Liver (tissue), 8 donors: ENCODE measurements at regions not wholly inside any gene's neighbourhood (a gene's known extent, or its start where the extent isn't known, plus 50 kb on each side); places are given as distances from the start of the nearest gene placed in this dataset.

Source experiments
- DNase-seq: peaks from one replicate; pipeline ENCODE4 v3.0.0-alpha.2; 2017; ENCODE audit warnings: low spot score
- H3K27ac ChIP-seq, 2 donors: one replicate each; pipeline ENCODE4 v1.7.0; 2013; ENCODE audit warnings: inconsistent platforms in 2 of 2, low read length in 2 of 2, control low read depth in 1 of 2, low read depth in 1 of 2, mild to moderate bottlenecking in 1 of 2
- H3K27me3 ChIP-seq, 4 donors: one replicate each; pipeline versions ENCODE4 v1.6.1 to v1.7.0; 2013; ENCODE audit warnings: low read length in 3 of 4, inconsistent platforms in 1 of 4, mild to moderate bottlenecking in 1 of 4, moderate library complexity in 1 of 4; ENCODE audit not compliant: control insufficient read depth in 4 of 4, insufficient read depth in 4 of 4
- H3K36me3 ChIP-seq, 4 donors: one replicate each; pipeline versions ENCODE4 v1.6.1 to v1.7.0; 2013; ENCODE audit warnings: low read length in 3 of 4, mild to moderate bottlenecking in 3 of 4, low read depth in 1 of 4, moderate library complexity in 1 of 4; ENCODE audit not compliant: control insufficient read depth in 4 of 4, insufficient read depth in 3 of 4
- H3K4me1 ChIP-seq, 4 donors: one replicate each; pipeline versions ENCODE4 v1.6.1 to v1.7.0; 2013; ENCODE audit warnings: low read length in 3 of 4, mild to moderate bottlenecking in 3 of 4, moderate library complexity in 1 of 4; ENCODE audit not compliant: control insufficient read depth in 4 of 4, insufficient read depth in 4 of 4
- H3K4me3 ChIP-seq, 3 donors: one replicate each; pipeline versions ENCODE4 v1.6.1 to v1.7.0; 2013; ENCODE audit warnings: low read length in 3 of 3, control low read depth in 1 of 3, low read depth in 1 of 3, mild to moderate bottlenecking in 1 of 3
- H3K9ac ChIP-seq, 2 donors: one replicate each; pipeline ENCODE4 v1.7.0; 2013; ENCODE audit warnings: low read length in 2 of 2, mild to moderate bottlenecking in 2 of 2, moderate library complexity in 2 of 2, control low read depth in 1 of 2, low read depth in 1 of 2
- H3K9me3 ChIP-seq, 4 donors: one replicate each; pipeline versions ENCODE4 v1.6.1 to v1.7.0; 2013; ENCODE audit warnings: low read length in 3 of 4; ENCODE audit not compliant: control insufficient read depth in 4 of 4
- CTCF ChIP-seq: fragments of 150-350 bp; IDR thresholded peaks from 2 replicates; pipeline ENCODE4 v1.5.1; 2017; ENCODE audit warnings: improper control_type of control experiment, low read depth, low read length; ENCODE audit not compliant: missing input control
- EGR1 ChIP-seq, 2 donors: IDR thresholded peaks; 2 replicates each; pipeline ENCODE4 v1.6.1; 2016 to 2018; ENCODE audit warnings: antibody characterized with exemption in 2 of 2, low read depth in 2 of 2
- FOXA1 ChIP-seq: IDR thresholded peaks from 2 replicates; pipeline ENCODE4 v1.6.1; 2016; ENCODE audit warnings: antibody characterized with exemption
- FOXA2 ChIP-seq: IDR thresholded peaks from 2 replicates; pipeline ENCODE4 v1.6.1; 2016; ENCODE audit warnings: antibody characterized with exemption
- GABPA ChIP-seq, 2 donors: IDR thresholded peaks in 1 of 2; conservative IDR thresholded peaks in 1 of 2; 2 replicates each; pipeline ENCODE4 v1.6.1; 2016; ENCODE audit warnings: antibody characterized with exemption in 2 of 2, mild to moderate bottlenecking in 1 of 2, moderate library complexity in 1 of 2
- HNF4A ChIP-seq, 2 donors: conservative IDR thresholded peaks; 2 replicates each; pipeline ENCODE4 v1.6.1; 2016; ENCODE audit warnings: antibody characterized with exemption in 2 of 2, mild to moderate bottlenecking in 2 of 2
- HNF4G ChIP-seq: IDR thresholded peaks from 2 replicates; pipeline ENCODE4 v1.6.1; 2016; ENCODE audit warnings: antibody characterized with exemption
- JUND ChIP-seq, 2 donors: IDR thresholded peaks; 2 replicates each; pipeline ENCODE4 v1.6.1; 2016; ENCODE audit warnings: antibody characterized with exemption in 2 of 2
- NR2F2 ChIP-seq: IDR thresholded peaks from 2 replicates; pipeline ENCODE4 v1.6.1; 2016; ENCODE audit warnings: antibody characterized with exemption
- RAD21 ChIP-seq, 2 donors: IDR thresholded peaks; 2 replicates each; pipeline ENCODE4 v1.6.1; 2016; ENCODE audit warnings: antibody characterized with exemption in 2 of 2, mild to moderate bottlenecking in 2 of 2
- RXRA ChIP-seq, 2 donors: IDR thresholded peaks; 2 replicates each; pipeline ENCODE4 v1.6.1; 2017 to 2018; ENCODE audit warnings: antibody characterized with exemption in 2 of 2, mild to moderate bottlenecking in 1 of 2
- SP1 ChIP-seq: IDR thresholded peaks from 2 replicates; pipeline ENCODE4 v1.6.1; 2018; ENCODE audit warnings: antibody characterized with exemption, mild to moderate bottlenecking
- TAF1 ChIP-seq: conservative IDR thresholded peaks from 2 replicates; pipeline ENCODE4 v1.6.1; 2016; ENCODE audit warnings: antibody characterized with exemption, mild to moderate bottlenecking
- YY1 ChIP-seq: IDR thresholded peaks from 2 replicates; pipeline ENCODE4 v1.6.1; 2016; ENCODE audit warnings: antibody characterized with exemption, mild to moderate bottlenecking
- WGBS: extraction: QIAGEN DNeasy Blood & Tissue Kit; methylation state at CpG from one replicate; pipeline ENCODE4 v1.1.7; 2013; 5-methylcytosine and 5-hydroxymethylcytosine counted together
- TF ChIP-seq, protein P1 (sequence below): IDR thresholded peaks from 2 replicates; pipeline ENCODE4 v1.6.1; 2016; ENCODE audit warnings: antibody characterized with exemption
- TF ChIP-seq, protein P2 (sequence below): IDR thresholded peaks from 2 replicates; pipeline ENCODE4 v1.6.1; 2016; ENCODE audit warnings: antibody characterized with exemption
- TF ChIP-seq, protein P3 (sequence below): IDR thresholded peaks from 2 replicates; pipeline ENCODE4 v1.6.1; 2016; ENCODE audit warnings: antibody characterized with exemption
- TF ChIP-seq, protein P4 (sequence below): IDR thresholded peaks from 2 replicates; pipeline ENCODE4 v1.6.1; 2016; ENCODE audit warnings: antibody characterized with exemption, mild to moderate bottlenecking
- donor health status: healthy.
- donor health status: healthy.
- donor health status: healthy.
- donor health status: healthy.
- donor health status: healthy.

DNA sequence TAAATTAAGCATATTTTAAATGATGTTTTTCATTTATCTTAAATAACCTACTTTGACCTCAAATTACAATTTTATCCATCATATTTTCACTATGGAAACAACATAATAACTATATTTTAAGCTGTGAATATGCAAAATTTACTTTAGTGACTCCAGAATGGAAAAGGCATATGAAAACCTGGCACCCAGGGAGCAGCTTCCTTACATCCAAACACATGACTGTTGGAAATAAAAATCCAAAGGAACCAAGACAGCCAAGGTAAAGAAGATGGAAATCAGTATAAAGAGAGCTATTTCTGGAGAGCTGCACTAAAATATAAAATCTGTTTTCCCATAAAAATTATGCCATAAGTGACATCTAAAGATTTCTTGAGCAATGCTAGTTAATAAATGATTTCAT is 140.3 kb upstream of the FTMT start:
- Histone ChIP-seq H3K27ac (no peak overlapping the region), H3K9ac (no peak overlapping the region), H3K9me3 (no peaks in the 10 kb centered on the region), H3K4me1 (no peaks in the 10 kb centered on the region), H3K36me3 (no peaks in the 10 kb centered on the region), H3K27me3 (peaks cover 0 to 3% (median 0%) of the 10 kb centered on the region in 4 donors), H3K4me3 (no peak overlapping the region)
- DNase-seq, result no peak
- no peak for TF ChIP-seq TAF1
- TF ChIP-seq HNF4A (conservative IDR thresholded peaks at IDR 0.05), result no peak
- TF ChIP-seq JUND (IDR thresholded peaks at IDR 0.05), result no peak
- no peak for TF ChIP-seq RXRA (IDR thresholded peaks at IDR 0.05)
- TF ChIP-seq NR2F2, result no peak
- no peak for TF ChIP-seq EGR1 (IDR thresholded peaks at IDR 0.05; ENCODE audit: low read depth in 2 of 2)
- no peak for TF ChIP-seq CTCF
- no peak for TF ChIP-seq RAD21 (IDR thresholded peaks at IDR 0.05)
- TF ChIP-seq FOXA2, result no peak
- TF ChIP-seq, protein P1, sequence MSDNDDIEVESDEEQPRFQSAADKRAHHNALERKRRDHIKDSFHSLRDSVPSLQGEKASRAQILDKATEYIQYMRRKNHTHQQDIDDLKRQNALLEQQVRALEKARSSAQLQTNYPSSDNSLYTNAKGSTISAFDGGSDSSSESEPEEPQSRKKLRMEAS, result no peak
- TF ChIP-seq, protein P2, sequence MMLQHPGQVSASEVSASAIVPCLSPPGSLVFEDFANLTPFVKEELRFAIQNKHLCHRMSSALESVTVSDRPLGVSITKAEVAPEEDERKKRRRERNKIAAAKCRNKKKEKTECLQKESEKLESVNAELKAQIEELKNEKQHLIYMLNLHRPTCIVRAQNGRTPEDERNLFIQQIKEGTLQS, result no peak
- no peak for TF ChIP-seq YY1
- no peak for TF ChIP-seq HNF4G
- TF ChIP-seq, protein P3, sequence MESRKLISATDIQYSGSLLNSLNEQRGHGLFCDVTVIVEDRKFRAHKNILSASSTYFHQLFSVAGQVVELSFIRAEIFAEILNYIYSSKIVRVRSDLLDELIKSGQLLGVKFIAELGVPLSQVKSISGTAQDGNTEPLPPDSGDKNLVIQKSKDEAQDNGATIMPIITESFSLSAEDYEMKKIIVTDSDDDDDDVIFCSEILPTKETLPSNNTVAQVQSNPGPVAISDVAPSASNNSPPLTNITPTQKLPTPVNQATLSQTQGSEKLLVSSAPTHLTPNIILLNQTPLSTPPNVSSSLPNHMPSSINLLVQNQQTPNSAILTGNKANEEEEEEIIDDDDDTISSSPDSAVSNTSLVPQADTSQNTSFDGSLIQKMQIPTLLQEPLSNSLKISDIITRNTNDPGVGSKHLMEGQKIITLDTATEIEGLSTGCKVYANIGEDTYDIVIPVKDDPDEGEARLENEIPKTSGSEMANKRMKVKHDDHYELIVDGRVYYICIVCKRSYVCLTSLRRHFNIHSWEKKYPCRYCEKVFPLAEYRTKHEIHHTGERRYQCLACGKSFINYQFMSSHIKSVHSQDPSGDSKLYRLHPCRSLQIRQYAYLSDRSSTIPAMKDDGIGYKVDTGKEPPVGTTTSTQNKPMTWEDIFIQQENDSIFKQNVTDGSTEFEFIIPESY, result no peak
- no peak for TF ChIP-seq FOXA1
- TF ChIP-seq, protein P4, sequence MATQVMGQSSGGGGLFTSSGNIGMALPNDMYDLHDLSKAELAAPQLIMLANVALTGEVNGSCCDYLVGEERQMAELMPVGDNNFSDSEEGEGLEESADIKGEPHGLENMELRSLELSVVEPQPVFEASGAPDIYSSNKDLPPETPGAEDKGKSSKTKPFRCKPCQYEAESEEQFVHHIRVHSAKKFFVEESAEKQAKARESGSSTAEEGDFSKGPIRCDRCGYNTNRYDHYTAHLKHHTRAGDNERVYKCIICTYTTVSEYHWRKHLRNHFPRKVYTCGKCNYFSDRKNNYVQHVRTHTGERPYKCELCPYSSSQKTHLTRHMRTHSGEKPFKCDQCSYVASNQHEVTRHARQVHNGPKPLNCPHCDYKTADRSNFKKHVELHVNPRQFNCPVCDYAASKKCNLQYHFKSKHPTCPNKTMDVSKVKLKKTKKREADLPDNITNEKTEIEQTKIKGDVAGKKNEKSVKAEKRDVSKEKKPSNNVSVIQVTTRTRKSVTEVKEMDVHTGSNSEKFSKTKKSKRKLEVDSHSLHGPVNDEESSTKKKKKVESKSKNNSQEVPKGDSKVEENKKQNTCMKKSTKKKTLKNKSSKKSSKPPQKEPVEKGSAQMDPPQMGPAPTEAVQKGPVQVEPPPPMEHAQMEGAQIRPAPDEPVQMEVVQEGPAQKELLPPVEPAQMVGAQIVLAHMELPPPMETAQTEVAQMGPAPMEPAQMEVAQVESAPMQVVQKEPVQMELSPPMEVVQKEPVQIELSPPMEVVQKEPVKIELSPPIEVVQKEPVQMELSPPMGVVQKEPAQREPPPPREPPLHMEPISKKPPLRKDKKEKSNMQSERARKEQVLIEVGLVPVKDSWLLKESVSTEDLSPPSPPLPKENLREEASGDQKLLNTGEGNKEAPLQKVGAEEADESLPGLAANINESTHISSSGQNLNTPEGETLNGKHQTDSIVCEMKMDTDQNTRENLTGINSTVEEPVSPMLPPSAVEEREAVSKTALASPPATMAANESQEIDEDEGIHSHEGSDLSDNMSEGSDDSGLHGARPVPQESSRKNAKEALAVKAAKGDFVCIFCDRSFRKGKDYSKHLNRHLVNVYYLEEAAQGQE, result no peak
- no peak for TF ChIP-seq GABPA (IDR thresholded peaks at IDR 0.05 in 1 of 2, conservative IDR thresholded peaks at IDR 0.05 in 1 of 2)
- TF ChIP-seq SP1, result no peak

DNA sequence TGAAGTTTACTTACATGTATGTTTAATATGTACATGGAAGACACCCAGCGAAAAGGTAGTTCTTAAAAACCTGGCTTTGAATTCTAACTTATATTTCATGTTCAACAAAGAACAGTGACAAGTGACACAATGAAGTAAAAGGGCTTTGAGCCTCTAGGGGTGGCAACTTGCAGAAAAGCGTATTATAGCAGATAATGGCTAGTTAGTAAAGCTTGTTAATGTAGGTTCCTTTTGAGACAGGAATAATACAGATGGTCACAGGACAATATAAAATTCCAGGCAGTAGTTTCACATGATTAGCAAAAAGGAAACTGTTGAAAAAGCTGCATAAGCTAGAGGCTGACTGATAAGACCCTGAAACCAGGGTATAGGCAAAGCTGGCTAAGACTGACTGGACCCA is 132.4 kb upstream of the FTMT start:
- no peak overlapping the region for H3K4me3 ChIP-seq
- H3K9ac ChIP-seq, result no peak overlapping the region
- H3K36me3 ChIP-seq, result no peaks in the 10 kb centered on the region
- no peaks in the 10 kb centered on the region for H3K4me1 ChIP-seq
- H3K27me3 ChIP-seq, result no peaks in the 10 kb centered on the region
- no peak overlapping the region for H3K27ac ChIP-seq
- DNase-seq, result no peak
- H3K9me3 ChIP-seq, result no peaks in the 10 kb centered on the region
- WGBS, result 75% methylated on average over 2 of the region's 2 CpGs
- TF ChIP-seq FOXA2, result no peak
- no peak for TF ChIP-seq FOXA1
- no peak for TF ChIP-seq CTCF
- TF ChIP-seq HNF4G, result no peak
- TF ChIP-seq YY1, result no peak
- TF ChIP-seq SP1, result no peak
- TF ChIP-seq JUND (IDR thresholded peaks at IDR 0.05), result no peak
- no peak for TF ChIP-seq NR2F2
- TF ChIP-seq, protein P2, result no peak
- TF ChIP-seq EGR1 (IDR thresholded peaks at IDR 0.05; ENCODE audit: low read depth in 2 of 2), result no peak
- no peak for TF ChIP-seq TAF1
- no peak for TF ChIP-seq RXRA (IDR thresholded peaks at IDR 0.05)
- no peak for TF ChIP-seq GABPA (IDR thresholded peaks at IDR 0.05 in 1 of 2, conservative IDR thresholded peaks at IDR 0.05 in 1 of 2)
- TF ChIP-seq RAD21 (IDR thresholded peaks at IDR 0.05), result no peak
- TF ChIP-seq, protein P1, result no peak
- TF ChIP-seq HNF4A (conservative IDR thresholded peaks at IDR 0.05), result no peak
